Thoracic aorta (tissue), 2 donors: ENCODE measurements at regions not wholly inside any gene's neighbourhood (a gene's known extent, or its start where the extent isn't known, plus 50 kb on each side); places are given as distances from the start of the nearest gene placed in this dataset.
A peak's percentile ranks its signal among the peaks of the same experiment; 100 is the strongest.

ENCODE experiments used
- ATAC-seq: fragments of 150-250 bp; one replicate; pipeline ENCODE4 v1.8.0; 2017; ENCODE audit warnings: low read depth; ENCODE audit not compliant: insufficient number of reproducible peaks, low FRiP score
- DNase-seq: peaks from one replicate; pipeline ENCODE4 v3.0.0-alpha.2; 2020; ENCODE audit warnings: low spot score
- H3K27ac ChIP-seq, 2 donors: fragments of 200-600 bp; sonication (generic); 1 replicate in 1 of 2; 2 replicates in 1 of 2; pipeline ENCODE4 v1.5.1; 2016; ENCODE audit warnings: mild to moderate bottlenecking in 2 of 2, moderate library complexity in 2 of 2
- H3K27me3 ChIP-seq: fragments of 200-600 bp; sonication (generic); replicated peaks from 2 replicates; pipeline ENCODE4 v1.6.0; 2016; ENCODE audit warnings: mild to moderate bottlenecking; ENCODE audit not compliant: insufficient read depth
- H3K36me3 ChIP-seq: fragments of 200-600 bp; sonication (generic); one replicate; pipeline ENCODE4 v1.5.1; 2016
- H3K4me1 ChIP-seq, 2 donors: fragments of 200-600 bp; sonication (generic); 1 replicate in 1 of 2; 2 replicates in 1 of 2; pipeline versions ENCODE4 v1.5.1 to v1.6.0; 2016; ENCODE audit warnings: low read depth in 2 of 2, mild to moderate bottlenecking in 1 of 2; ENCODE audit not compliant: control insufficient read depth in 1 of 2
- H3K4me3 ChIP-seq: fragments of 200-600 bp; sonication (generic); 2 replicates; pipeline ENCODE4 v1.5.1; 2016; ENCODE audit warnings: mild to moderate bottlenecking
- H3K9me3 ChIP-seq: fragments of 200-600 bp; sonication (generic); 2 replicates; pipeline ENCODE4 v1.5.1; 2016
- TF ChIP-seq, protein P1 (sequence below): fragments of 200-600 bp; sonication (generic); IDR thresholded peaks from one replicate; pipeline ENCODE4 v1.5.1; 2019; ENCODE audit warnings: antibody characterized with exemption

DNA sequence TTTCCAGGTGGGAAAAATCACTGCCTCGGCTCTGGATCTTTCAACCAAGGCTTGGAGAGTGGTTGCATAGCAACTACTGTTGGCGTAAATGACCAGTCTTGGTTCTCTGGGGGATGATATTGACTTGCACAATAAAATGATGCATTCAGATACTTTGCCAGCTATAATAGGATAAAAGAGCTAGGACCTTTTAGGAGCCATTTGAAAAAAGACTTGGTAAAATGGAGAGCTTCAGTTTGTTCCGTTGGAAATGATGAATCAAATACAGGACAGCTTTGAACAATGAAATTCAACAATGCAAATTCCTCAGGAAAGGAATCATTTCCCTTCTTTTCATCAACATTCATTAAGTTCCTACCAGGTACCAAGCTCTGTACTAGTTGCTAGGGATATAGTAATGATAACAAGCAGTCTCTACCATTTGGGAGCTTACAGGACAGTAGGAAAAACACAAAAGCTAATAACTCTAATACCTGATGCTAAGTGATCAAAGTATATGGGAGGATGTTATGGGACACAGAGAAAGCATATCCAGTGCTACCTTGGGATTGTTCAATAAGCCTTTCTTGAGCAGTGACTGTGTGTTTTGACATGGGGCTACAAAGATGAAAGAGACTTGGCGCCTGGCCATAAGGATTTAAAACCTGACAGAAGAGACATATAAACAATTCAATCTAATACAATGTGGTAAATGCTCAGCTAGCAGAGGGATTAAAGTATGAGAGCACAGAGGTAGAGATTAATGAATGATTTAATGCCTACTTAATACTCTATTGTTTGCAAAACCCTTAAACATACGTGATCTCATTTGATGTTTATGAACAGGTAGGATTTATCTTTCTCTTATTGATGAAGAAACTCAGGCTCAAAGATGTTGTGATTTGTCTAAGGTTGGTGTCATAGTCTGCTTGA lies 110.7 kb downstream of the QPCT start:
- no peaks in the 10 kb centered on the region for H3K36me3 ChIP-seq
- H3K27ac ChIP-seq = no peak overlapping the region
- H3K27me3 ChIP-seq = no peaks in the 10 kb centered on the region
- peaks cover 8 to 53% of the 10 kb centered on the region in 2 donors for H3K4me1 ChIP-seq
- no peak for DNase-seq
- TF ChIP-seq, protein P1, sequence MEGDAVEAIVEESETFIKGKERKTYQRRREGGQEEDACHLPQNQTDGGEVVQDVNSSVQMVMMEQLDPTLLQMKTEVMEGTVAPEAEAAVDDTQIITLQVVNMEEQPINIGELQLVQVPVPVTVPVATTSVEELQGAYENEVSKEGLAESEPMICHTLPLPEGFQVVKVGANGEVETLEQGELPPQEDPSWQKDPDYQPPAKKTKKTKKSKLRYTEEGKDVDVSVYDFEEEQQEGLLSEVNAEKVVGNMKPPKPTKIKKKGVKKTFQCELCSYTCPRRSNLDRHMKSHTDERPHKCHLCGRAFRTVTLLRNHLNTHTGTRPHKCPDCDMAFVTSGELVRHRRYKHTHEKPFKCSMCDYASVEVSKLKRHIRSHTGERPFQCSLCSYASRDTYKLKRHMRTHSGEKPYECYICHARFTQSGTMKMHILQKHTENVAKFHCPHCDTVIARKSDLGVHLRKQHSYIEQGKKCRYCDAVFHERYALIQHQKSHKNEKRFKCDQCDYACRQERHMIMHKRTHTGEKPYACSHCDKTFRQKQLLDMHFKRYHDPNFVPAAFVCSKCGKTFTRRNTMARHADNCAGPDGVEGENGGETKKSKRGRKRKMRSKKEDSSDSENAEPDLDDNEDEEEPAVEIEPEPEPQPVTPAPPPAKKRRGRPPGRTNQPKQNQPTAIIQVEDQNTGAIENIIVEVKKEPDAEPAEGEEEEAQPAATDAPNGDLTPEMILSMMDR = no peak
- ATAC-seq = no peak
- H3K9me3 ChIP-seq = no peaks in the 10 kb centered on the region
- H3K4me3 ChIP-seq = no peak overlapping the region

DNA sequence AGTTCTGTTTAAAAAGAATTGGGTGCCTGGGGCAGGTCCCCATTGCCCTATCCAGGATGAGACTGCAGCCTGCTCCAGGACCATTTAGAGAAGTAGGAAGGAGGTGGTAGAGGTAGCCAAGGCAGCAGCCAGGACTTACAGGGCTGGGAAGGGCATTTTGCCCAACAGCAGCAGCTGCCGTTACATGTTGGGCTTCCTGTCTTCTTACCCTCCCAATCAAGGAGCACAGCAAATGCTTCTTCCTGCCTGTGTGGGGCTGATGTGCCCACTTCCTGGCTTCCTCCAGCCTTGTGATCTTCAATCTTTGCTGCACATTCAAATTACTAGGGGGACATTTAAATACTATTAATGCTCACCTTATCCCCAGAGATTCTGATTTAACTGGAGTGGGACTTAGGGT lies 112.0 kb downstream of the QPCT start:
- Histone ChIP-seq H3K4me3 (no peak overlapping the region), H3K36me3 (no peaks in the 10 kb centered on the region), H3K27me3 (no peaks in the 10 kb centered on the region), H3K4me1 (peaks cover 12 to 58% of the 10 kb centered on the region in 2 donors), H3K27ac (no peak overlapping the region), H3K9me3 (no peaks in the 10 kb centered on the region)
- DNase-seq (no peak), ATAC-seq (no peak)
- TF ChIP-seq, protein P1 = no peak

DNA sequence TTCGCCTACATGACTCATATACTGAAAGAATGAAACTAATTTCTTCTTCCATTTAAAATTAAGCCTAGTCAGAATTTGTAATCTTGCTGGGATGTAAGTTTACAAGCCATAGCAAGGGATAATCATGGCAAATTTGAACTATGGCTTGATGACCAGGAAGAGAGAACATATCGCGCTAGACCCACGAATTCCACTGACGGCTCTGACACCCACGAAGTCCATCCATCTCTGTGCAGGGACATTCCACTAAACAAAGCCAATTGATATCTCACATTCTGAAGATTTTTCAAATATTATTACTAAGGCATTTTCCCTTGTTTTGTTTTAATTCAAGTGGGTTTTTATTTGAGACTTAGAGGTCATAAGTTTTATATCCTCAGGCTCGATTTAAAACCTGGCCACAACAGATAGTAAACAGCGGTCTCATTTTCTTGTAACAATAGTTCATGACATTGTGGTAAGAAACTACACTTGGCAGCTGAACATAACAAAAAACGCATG lies 113.0 kb downstream of the QPCT start:
- Histone ChIP-seq H3K27me3 (no peaks in the 10 kb centered on the region), H3K9me3 (no peaks in the 10 kb centered on the region), H3K4me3 (no peak overlapping the region), H3K27ac (no peak overlapping the region), H3K36me3 (no peaks in the 10 kb centered on the region), H3K4me1 (peaks cover 12 to 58% of the 10 kb centered on the region in 2 donors)
- TF ChIP-seq, protein P1 = no peak
- DNase-seq (no peak), ATAC-seq (no peak)

DNA sequence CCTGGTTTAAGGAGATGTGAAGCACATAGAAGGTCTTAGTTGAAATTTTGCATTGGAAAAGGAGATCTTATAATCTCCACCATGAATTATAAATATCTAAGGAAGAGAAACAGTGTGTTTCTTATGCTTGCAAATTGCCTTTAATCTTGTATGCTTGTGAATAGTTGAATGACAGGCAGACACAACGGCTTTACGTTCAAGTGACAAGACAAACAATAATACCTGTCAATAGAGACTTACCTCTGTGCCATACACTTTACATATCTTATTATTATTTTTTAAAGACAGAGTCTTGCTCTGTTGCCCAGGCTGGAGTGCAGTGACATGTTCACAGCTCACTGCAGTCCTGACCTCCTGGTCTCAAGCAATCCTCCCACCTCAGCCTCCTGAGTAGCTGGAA lies 113.7 kb downstream of the QPCT start:
- Histone ChIP-seq H3K4me3 (no peak overlapping the region), H3K9me3 (no peaks in the 10 kb centered on the region), H3K27me3 (no peaks in the 10 kb centered on the region), H3K27ac (no peak overlapping the region), H3K4me1 (peaks cover 12 to 58% of the 10 kb centered on the region in 2 donors), H3K36me3 (no peaks in the 10 kb centered on the region)
- ATAC-seq (no peak), DNase-seq (no peak)
- TF ChIP-seq, protein P1 = no peak

DNA sequence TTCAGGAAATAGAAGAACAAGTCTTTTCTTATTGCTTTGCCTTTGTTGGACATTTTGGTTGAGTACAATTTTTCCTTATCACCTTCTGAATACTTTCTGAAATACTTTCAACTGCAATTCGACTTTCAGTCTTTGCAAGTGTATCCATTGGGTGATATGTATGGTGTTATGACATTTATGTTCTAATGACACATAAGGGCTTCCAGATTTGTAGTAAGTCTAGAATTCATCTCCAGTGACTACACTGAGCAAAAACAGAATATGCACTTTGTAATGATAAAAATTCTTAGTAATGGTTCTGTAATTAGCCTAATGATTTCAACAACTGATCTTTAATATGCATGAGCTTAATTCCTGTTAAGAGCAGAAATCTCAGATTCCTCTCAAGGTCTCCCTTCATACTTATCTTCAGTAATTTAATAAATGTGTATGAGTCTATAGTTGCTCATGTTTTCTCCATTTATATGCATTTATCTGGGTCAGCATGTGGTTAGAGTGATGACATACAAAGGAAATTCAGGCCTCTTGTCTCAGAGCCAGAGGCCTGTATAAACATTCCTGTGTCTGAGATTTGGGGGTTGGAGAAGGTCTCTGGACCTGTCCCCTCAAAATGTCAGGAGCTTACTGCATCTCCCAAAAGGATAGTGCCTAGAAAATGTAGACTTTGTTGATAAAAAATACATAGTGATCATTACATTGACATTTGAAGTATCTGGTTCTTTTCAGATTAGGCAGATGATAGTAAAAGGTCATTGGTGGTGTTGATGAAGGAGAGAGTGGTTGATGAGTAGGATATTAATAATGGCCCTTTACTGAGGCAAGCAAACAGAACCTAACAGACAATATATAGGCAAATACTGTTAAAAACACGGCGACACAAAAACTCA lies 114.9 kb downstream of the QPCT start:
- Histone ChIP-seq H3K27ac (peak overlapping the region; percentile 37 to 53), H3K4me3 (no peak overlapping the region), H3K9me3 (no peaks in the 10 kb centered on the region), H3K36me3 (no peaks in the 10 kb centered on the region), H3K4me1 (peaks cover 12 to 58% of the 10 kb centered on the region in 2 donors), H3K27me3 (no peaks in the 10 kb centered on the region)
- no peak for ATAC-seq
- TF ChIP-seq, protein P1 = no peak
- DNase-seq = no peak
